HG03558 (cell line): ENCODE measurements at regions not wholly inside any gene's neighbourhood (a gene's known extent, or its start where the extent isn't known, plus 50 kb on each side); places are given as distances from the start of the nearest gene placed in this dataset.

Experiments used
- ATAC-seq: cut with Tn5 transposase; IDR thresholded peaks from one replicate; pipeline ENCODE4 v1.9.1; 2021; ENCODE audit warnings: moderate number of reproducible peaks; ENCODE audit not compliant: unreplicated experiment; ENCODE audit errors: extremely low read depth

- no peak for ATAC-seq
Measured at GRCh38 chr6:80464901-80465300, 358.4 kb downstream of the BCKDHB start.

GRCh38 chr6:80463197-80463596, 356.7 kb downstream of the BCKDHB start:
- ATAC-seq: no peak

DNA sequence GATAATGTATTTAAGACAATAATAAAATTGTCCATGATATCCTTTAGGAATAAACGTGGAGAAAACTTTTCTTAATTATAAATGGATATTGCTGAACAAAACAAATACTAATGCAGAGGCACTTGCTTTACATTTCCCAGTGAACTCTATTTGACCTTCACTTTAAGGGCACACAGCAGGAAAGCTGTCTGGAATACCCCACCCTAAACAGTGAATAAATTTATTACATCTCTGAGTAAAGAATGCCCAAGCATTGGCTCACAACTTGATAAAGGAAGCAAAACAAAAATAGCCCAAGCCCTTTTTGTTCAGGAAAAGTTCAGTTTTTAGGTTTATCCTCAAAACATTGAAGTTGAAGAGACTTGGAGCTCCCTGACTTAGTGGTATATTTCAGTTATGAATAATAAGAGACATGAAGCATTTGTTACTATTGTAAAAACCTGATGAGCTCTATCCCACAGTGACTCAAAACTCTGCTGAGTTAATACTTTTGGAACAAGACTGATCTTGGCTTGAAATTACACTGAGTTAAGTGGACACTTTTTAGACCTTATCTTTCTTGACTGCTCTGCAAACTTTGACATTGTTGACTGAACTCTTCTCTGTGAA, 353.9 kb downstream of the BCKDHB start:
- ATAC-seq: no peak

- no peak for ATAC-seq
Measured at GRCh38 chr6:80457439-80457933, 351.0 kb downstream of the BCKDHB start.

GRCh38 chr6:80456724-80457438, 350.4 kb downstream of the BCKDHB start:
- ATAC-seq: no peak

DNA sequence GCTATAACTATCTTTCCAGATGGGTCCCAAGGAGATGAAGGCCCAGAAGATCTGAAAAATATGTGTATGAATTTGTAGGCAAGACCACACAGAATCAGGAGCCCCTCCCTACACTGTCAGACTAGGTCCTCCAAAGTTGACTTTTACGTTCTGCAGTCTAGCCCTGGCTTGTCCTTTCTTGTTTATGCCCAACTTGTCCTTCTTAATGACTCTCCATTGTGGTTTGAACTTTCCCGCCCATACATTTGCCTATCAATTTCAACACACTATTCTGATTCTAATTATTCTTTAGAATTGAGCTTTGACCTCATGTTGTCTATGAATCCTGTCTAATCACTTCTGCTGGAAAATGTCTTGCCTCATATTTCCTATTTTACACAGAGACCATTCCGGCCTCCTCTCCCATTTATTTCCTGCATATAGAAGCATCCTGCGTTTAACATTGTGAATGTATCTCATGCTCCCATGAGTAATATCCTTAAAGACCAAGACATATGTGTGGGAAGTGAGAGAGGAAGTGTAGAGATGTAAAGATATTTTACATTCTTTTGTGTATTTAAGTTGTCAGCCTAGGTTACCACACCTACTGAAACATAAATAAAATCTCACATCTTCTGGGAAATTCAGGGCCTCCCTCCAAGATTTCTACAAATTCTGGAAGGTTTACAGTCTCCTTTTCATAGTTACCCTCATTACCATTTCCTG, 348.3 kb downstream of the BCKDHB start:
- no peak for ATAC-seq

- peak; percentile 70 for ATAC-seq
Measured at GRCh38 chr6:80454197-80454596, 347.7 kb downstream of the BCKDHB start.

- no peak for ATAC-seq
Measured at GRCh38 chr6:80449726-80450125, 343.3 kb downstream of the BCKDHB start.

DNA sequence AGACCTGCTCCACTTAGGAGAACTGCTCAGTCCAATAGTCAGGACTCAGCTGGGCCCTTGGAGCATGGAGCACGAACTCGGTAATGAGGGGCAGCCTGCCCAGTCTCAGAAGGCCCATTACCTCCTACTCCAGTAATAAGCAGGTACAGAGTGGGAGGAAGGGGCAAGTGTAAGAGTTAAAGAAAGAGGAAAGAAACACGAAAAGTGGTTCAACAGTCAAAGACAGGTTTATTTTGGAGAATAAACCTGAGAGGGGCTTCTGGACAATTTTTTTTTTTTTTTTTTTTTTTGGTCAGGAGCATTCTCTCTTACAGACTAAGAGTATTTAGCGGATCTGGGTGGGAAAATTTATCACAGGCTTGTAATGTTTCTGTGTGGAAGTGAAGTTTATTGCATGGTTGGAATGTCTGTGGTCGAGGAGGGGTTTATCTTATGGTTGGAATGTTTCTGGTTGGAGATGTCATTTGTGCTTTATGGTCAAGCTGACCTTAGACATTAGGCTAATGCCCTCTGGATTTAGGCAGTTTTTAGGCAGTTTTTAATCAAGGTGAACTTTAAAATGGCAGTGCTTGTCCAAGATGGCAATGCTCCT, 340.1 kb downstream of the BCKDHB start:
- ATAC-seq: no peak

GRCh38 chr6:80445751-80446150, 339.3 kb downstream of the BCKDHB start:
- ATAC-seq: no peak

- no peak for ATAC-seq
Measured at GRCh38 chr6:80442366-80442765, 335.9 kb downstream of the BCKDHB start.

- ATAC-seq: no peak
Measured at GRCh38 chr6:80441131-80441530, 334.7 kb downstream of the BCKDHB start.

- no peak for ATAC-seq
Measured at GRCh38 chr6:80440496-80441115, 334.1 kb downstream of the BCKDHB start.

GRCh38 chr6:80439721-80440470, 333.4 kb downstream of the BCKDHB start:
- no peak for ATAC-seq

DNA sequence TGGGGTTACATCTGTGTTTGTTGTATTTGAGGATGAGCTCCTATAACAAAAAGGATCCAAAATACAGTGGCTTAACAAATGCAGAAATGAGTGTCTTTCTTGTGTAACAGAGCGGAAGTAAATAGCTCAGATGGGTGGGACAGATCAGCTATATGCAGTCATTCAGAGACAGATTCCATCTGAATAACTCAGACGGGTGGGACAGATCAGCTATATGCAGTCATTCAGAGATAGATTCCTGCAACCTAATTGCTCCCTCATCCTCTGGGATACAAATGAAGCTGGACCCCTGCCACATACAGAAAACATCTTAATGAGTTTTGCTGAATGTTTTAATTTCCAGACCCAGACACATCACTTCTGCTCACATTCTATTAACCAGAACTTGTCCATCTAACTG, 332.3 kb downstream of the BCKDHB start:
- no peak for ATAC-seq

DNA sequence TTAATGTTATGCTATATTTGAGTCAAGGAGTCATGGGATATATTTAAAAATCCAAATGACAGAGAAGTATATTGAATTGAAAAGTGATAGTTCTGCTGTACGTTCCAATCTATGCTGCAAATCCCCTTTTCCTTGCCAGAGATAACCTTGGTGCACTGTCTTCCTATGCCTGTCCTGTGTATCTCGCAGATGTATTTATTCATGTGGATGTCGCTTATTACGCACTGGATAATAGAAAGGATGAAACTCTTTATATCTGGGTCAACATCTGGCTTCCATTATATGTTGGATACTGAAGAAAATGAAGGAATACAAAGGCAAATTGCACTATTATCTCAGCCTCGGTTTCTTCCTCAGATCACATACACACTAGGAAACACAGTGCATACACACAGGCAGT, 331.3 kb downstream of the BCKDHB start:
- ATAC-seq: no peak

- ATAC-seq: no peak
Measured at GRCh38 chr6:80437221-80437620, 330.8 kb downstream of the BCKDHB start.

DNA sequence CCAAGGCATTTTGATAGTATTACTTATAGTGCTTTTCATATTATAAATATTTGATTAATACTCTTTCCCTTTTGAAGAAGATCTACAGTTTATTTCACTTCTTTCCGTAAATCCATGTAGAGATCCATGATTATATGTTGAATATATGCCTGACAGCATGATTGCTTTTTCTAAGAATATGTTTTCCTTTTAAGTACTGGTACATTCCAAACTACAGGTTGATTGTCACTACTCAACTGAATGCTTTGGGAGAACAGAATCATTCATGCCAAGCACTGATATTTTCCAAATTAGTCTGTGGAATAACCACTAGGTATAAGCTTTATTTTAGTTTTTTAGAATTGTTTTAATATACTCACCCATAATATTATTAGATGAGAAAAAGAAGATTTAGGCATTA, 330.2 kb downstream of the BCKDHB start:
- ATAC-seq: no peak

DNA sequence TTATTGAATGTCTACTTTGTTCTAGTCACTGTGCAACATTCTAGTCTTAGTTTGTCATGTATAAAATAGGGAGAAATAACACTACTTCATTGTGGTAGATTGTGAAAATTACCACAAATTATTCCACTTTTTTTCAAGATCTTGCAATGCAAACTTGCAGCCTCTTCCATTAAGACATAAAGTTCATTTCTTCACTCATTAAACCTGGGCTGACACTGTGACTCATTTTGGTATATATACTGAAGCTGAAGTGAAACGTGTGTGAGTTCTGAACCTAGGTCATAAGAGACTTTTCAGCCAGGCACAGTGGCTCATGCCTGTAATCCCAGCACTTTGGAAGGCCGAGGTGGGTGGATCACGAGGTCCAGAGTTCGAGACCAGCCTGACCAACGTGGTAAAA, 329.0 kb downstream of the BCKDHB start:
- no peak for ATAC-seq
